HEK293 (cell line): ENCODE measurements at regions not wholly inside any gene's neighbourhood (a gene's known extent, or its start where the extent isn't known, plus 50 kb on each side); places are given as distances from the start of the nearest gene placed in this dataset.

Experiments used
- CTCF ChIA-PET: fragments of 350-600 bp; formaldehyde crosslinking; extraction: SDS; loops from one replicate; lab custom pipeline; 2021; ENCODE audit warnings: antibody characterized with exemption; lab: Yijun Ruan, JAX
- POLR2A ChIA-PET: fragments of 300-600 bp; formaldehyde crosslinking; extraction: SDS; loops from one replicate; lab custom pipeline; 2020; ENCODE audit warnings: antibody characterized with exemption, inconsistent platforms; lab: Yijun Ruan, JAX
- H3K27ac ChIP-seq: fragments of 200-500 bp; sonication (Bioruptor generic); 2 replicates; pipeline ENCODE4 v1.5.1; 2014; ENCODE audit warnings: low read depth, low read length, control low read depth, inconsistent platforms; ENCODE audit errors: extremely low read depth
- H3K36me3 ChIP-seq, 2 experiments: fragments of 200-500 bp in 1 of 2; sonication (Bioruptor generic) in 1 of 2; 1 replicate in 1 of 2; 2 replicates in 1 of 2; pipeline ENCODE4 v1.5.1; 2014 to 2017; ENCODE audit warnings: inconsistent platforms in 2 of 2, low read length in 2 of 2; ENCODE audit not compliant: control insufficient read depth in 2 of 2, insufficient read depth in 1 of 2
- H3K4me1 ChIP-seq: fragments of 200-500 bp; sonication (Bioruptor generic); 2 replicates; pipeline ENCODE4 v1.5.1; 2014; ENCODE audit warnings: mild to moderate bottlenecking, low read length, inconsistent platforms; ENCODE audit not compliant: control insufficient read depth, insufficient read depth
- H3K4me3 ChIP-seq: 2 replicates; pipeline ENCODE4 v1.5.1; 2011; ENCODE audit warnings: low read depth, mild to moderate bottlenecking, control low read depth, low read length, moderate library complexity
- H3K9me3 ChIP-seq: fragments of 200-500 bp; sonication (Bioruptor generic); 2 replicates; pipeline ENCODE4 v1.5.1; 2014; ENCODE audit warnings: low read depth, low read length, inconsistent platforms; ENCODE audit not compliant: control insufficient read depth, insufficient read depth
- HOXA7 ChIP-seq: sonication (generic); formaldehyde crosslinking; IDR thresholded peaks from 2 replicates; pipeline ENCODE4 v1.8.1; 2022; ENCODE audit warnings: missing genetic modification reagents, borderline replicate concordance
- KLF9 ChIP-seq: fragments of 450-650 bp; formaldehyde crosslinking; IDR thresholded peaks from 2 replicates; pipeline ENCODE4 v1.5.1; 2016; ENCODE audit warnings: missing biosample characterization, missing genetic modification characterization, low read depth
- PATZ1 ChIP-seq: fragments of 450-650 bp; formaldehyde crosslinking; IDR thresholded peaks from 2 replicates; pipeline ENCODE4 v1.5.1; 2016; ENCODE audit warnings: missing biosample characterization, missing genetic modification characterization
- REST ChIP-seq: fragments of 450-650 bp; formaldehyde crosslinking; IDR thresholded peaks from 2 replicates; pipeline ENCODE4 v1.5.1; 2016; ENCODE audit warnings: missing biosample characterization, missing genetic modification characterization
- TSHZ1 ChIP-seq: fragments of 450-650 bp; formaldehyde crosslinking; IDR thresholded peaks from 2 replicates; pipeline ENCODE4 v1.5.1; 2016; ENCODE audit warnings: missing biosample characterization, missing genetic modification characterization, borderline replicate concordance
- ZBTB26 ChIP-seq: fragments of 450-650 bp; formaldehyde crosslinking; optimal IDR thresholded peaks from 2 replicates; pipeline ENCODE3; 2016; ENCODE audit warnings: missing biosample characterization, mild to moderate bottlenecking, missing genetic modification characterization
- ZEB2 ChIP-seq: fragments of 450-650 bp; formaldehyde crosslinking; IDR thresholded peaks from 2 replicates; pipeline ENCODE4 v1.5.1; 2016; ENCODE audit warnings: missing biosample characterization, missing genetic modification characterization
- ZFP3 ChIP-seq: fragments of 450-650 bp; formaldehyde crosslinking; IDR thresholded peaks from 2 replicates; pipeline ENCODE4 v1.5.1; 2016; ENCODE audit warnings: low read depth, missing biosample characterization, missing genetic modification characterization
- ZFP69B ChIP-seq: fragments of 450-650 bp; formaldehyde crosslinking; IDR thresholded peaks from 2 replicates; pipeline ENCODE4 v1.5.1; 2016; ENCODE audit warnings: missing biosample characterization, missing genetic modification characterization
- ZNF155 ChIP-seq: fragments of 450-650 bp; formaldehyde crosslinking; IDR thresholded peaks from 2 replicates; pipeline ENCODE4 v1.5.1; 2016; ENCODE audit warnings: missing biosample characterization, missing genetic modification characterization
- ZNF221 ChIP-seq: fragments of 450-650 bp; formaldehyde crosslinking; IDR thresholded peaks from 2 replicates; pipeline ENCODE4 v1.5.1; 2017; ENCODE audit warnings: missing biosample characterization, missing genetic modification characterization, borderline replicate concordance
- ZNF266 ChIP-seq: fragments of 450-650 bp; formaldehyde crosslinking; IDR thresholded peaks from 2 replicates; pipeline ENCODE4 v1.5.1; 2016; ENCODE audit warnings: missing biosample characterization, missing genetic modification characterization, low read depth
- ZNF292 ChIP-seq: fragments of 450-650 bp; formaldehyde crosslinking; IDR thresholded peaks from 2 replicates; pipeline ENCODE4 v1.5.1; 2016; ENCODE audit warnings: low read depth, missing biosample characterization, missing genetic modification characterization, borderline replicate concordance
- ZNF404 ChIP-seq: fragments of 450-650 bp; formaldehyde crosslinking; IDR thresholded peaks from 2 replicates; pipeline ENCODE4 v1.5.1; 2017; ENCODE audit warnings: missing biosample characterization, missing genetic modification characterization
- ZNF473 ChIP-seq: fragments of 450-650 bp; formaldehyde crosslinking; IDR thresholded peaks from 2 replicates; pipeline ENCODE4 v1.5.1; 2017; ENCODE audit warnings: missing biosample characterization, missing genetic modification characterization
- ZNF48 ChIP-seq: fragments of 450-650 bp; formaldehyde crosslinking; IDR thresholded peaks from 2 replicates; pipeline ENCODE4 v1.5.1; 2016; ENCODE audit warnings: missing biosample characterization, missing genetic modification characterization
- ZNF747 ChIP-seq: fragments of 450-650 bp; formaldehyde crosslinking; IDR thresholded peaks from 2 replicates; pipeline ENCODE4 v1.5.1; 2016; ENCODE audit warnings: missing biosample characterization, missing genetic modification characterization
- ZSCAN30 ChIP-seq: fragments of 450-650 bp; IDR thresholded peaks from 2 replicates; pipeline ENCODE4 v1.5.1; 2018; ENCODE audit warnings: missing biosample characterization, mild to moderate bottlenecking, missing genetic modification characterization, moderate library complexity

GRCh38 chr10:35716776-35717175 is 74.7 kb upstream of the FZD8 start:
- no peaks in the 10 kb centered on the region for H3K9me3 ChIP-seq
- H3K27ac ChIP-seq: no peak overlapping the region
- H3K4me3 ChIP-seq: no peak overlapping the region
- ChIA-PET CTCF (interaction anchor here (0.6 kb wide), 1 partner anchor 249 kb away, joined by 4 read pairs; no protein-coding TSS in a partner anchor), POLR2A (no interaction called here)
- no peaks in the 10 kb centered on the region for H3K36me3 ChIP-seq
- TF ChIP-seq ZFP3: no peak
- no peak for TF ChIP-seq ZFP69B (tag by site-specific recombination)
- TF ChIP-seq TSHZ1 (tag by site-specific recombination): no peak
- TF ChIP-seq ZNF155 (tag by site-specific recombination): no peak
- no peak for TF ChIP-seq HOXA7 (CRISPR knock-in tag)
- no peak for TF ChIP-seq ZBTB26
- TF ChIP-seq REST (tag by site-specific recombination): no peak
- no peak for TF ChIP-seq ZNF221 (tag by site-specific recombination)
- no peak for TF ChIP-seq ZNF747 (tag by site-specific recombination)
- TF ChIP-seq ZNF404 (tag by site-specific recombination): no peak
- TF ChIP-seq ZNF473 (tag by site-specific recombination): no peak
- no peak for TF ChIP-seq ZSCAN30 (tag by site-specific recombination)
- no peak for TF ChIP-seq ZNF292 (tag by site-specific recombination)
- TF ChIP-seq ZNF266 (tag by site-specific recombination): no peak
- TF ChIP-seq ZNF48 (tag by site-specific recombination): no peak
- no peak for TF ChIP-seq KLF9
- no peak for TF ChIP-seq ZEB2
- no peaks in the 10 kb centered on the region; the same call in 1 of the 2 replicates for H3K4me1 ChIP-seq

- no peak for TF ChIP-seq PATZ1 (tag by site-specific recombination)
- TF ChIP-seq, all 188 proteins: peak for 0
- ChIA-PET POLR2A (no interaction called here), CTCF (no interaction called here)
- H3K4me1 ChIP-seq: no peaks in the 10 kb centered on the region; the same call in 1 of the 2 replicates
- H3K27ac ChIP-seq: no peak overlapping the region
- no peak overlapping the region for H3K4me3 ChIP-seq
- no peaks in the 10 kb centered on the region for H3K36me3 ChIP-seq
- H3K9me3 ChIP-seq: no peaks in the 10 kb centered on the region
Measured at GRCh38 chr10:35712486-35712885, 70.4 kb upstream of the FZD8 start.
